Loucy (cell line): ENCODE measurements at regions not wholly inside any gene's neighbourhood (a gene's known extent, or its start where the extent isn't known, plus 50 kb on each side); places are given as distances from the start of the nearest gene placed in this dataset.

ENCODE experiments used
- CTCF ChIP-seq: fragments of 200-600 bp; sonication (generic); conservative IDR thresholded peaks from 2 replicates; pipeline ENCODE4 v1.5.1; 2014; ENCODE audit warnings: mild to moderate bottlenecking, antibody characterized with exemption, low read length
- EZH2phosphoT487 ChIP-seq: fragments of 200-600 bp; IDR thresholded peaks from 2 replicates; pipeline ENCODE4 v1.6.1; 2018; ENCODE audit warnings: antibody characterized with exemption, mild to moderate bottlenecking, moderate library complexity, borderline replicate concordance

GRCh38 chr17:53630638-53631037, 192.1 kb upstream of the KIF2B start:
- no peak for TF ChIP-seq CTCF
- no peak for TF ChIP-seq EZH2phosphoT487
